IMR-90 (cell line): ENCODE measurements at regions not wholly inside any gene's neighbourhood (a gene's known extent, or its start where the extent isn't known, plus 50 kb on each side); places are given as distances from the start of the nearest gene placed in this dataset.

Source experiments
- MXI1 ChIP-seq: IDR thresholded peaks from 2 replicates; pipeline ENCODE4 v1.6.1; 2012; ENCODE audit warnings: low read depth, mild to moderate bottlenecking, low read length, moderate library complexity, borderline replicate concordance
- NFE2L2 ChIP-seq: fragments of 150-350 bp; IDR thresholded peaks from 2 replicates; pipeline ENCODE4 v1.6.1; 2016; ENCODE audit warnings: low read depth, mild to moderate bottlenecking, low read length
- POLR2A ChIP-seq: IDR thresholded peaks from 2 replicates; pipeline ENCODE4 v1.6.1; 2012; ENCODE audit warnings: mild to moderate bottlenecking, low read depth, low read length
- SMC3 ChIP-seq: fragments of 150-350 bp; IDR thresholded peaks from 2 replicates; pipeline ENCODE4 v1.6.1; 2016; ENCODE audit warnings: low read depth, mild to moderate bottlenecking, antibody characterized with exemption, low read length, moderate library complexity
- TF ChIP-seq, protein P1 (sequence below): conservative IDR thresholded peaks from 2 replicates; pipeline ENCODE4 v1.5.1; 2012; ENCODE audit warnings: mild to moderate bottlenecking, low read depth, low read length, improper control_type of control experiment
- TF ChIP-seq, protein P2 (sequence below): fragments of 150-350 bp; IDR thresholded peaks from 2 replicates; pipeline ENCODE4 v1.6.1; 2016; ENCODE audit warnings: low read depth, mild to moderate bottlenecking, low read length, moderate library complexity, borderline replicate concordance

DNA sequence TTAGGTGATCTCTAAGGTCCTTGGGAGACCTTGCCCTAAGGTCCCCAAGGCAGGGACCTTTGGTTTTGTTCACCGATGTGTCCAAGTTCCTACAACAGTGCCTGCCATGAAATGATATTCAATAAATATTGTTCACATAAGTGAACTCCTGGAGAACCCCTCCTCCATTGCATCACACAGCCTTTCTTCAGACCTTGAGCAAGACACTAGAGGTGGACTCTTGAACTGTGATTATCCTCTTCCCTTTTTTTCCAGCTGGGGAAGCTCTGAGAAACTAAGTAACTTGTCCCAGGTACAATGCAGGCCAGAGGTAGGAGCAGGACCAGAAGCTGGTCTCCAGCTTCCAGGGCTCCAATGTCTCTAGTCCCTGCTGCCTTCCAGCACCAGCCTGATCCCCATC, 76.6 kb upstream of the LMO1 start:
- TF ChIP-seq, protein P1, sequence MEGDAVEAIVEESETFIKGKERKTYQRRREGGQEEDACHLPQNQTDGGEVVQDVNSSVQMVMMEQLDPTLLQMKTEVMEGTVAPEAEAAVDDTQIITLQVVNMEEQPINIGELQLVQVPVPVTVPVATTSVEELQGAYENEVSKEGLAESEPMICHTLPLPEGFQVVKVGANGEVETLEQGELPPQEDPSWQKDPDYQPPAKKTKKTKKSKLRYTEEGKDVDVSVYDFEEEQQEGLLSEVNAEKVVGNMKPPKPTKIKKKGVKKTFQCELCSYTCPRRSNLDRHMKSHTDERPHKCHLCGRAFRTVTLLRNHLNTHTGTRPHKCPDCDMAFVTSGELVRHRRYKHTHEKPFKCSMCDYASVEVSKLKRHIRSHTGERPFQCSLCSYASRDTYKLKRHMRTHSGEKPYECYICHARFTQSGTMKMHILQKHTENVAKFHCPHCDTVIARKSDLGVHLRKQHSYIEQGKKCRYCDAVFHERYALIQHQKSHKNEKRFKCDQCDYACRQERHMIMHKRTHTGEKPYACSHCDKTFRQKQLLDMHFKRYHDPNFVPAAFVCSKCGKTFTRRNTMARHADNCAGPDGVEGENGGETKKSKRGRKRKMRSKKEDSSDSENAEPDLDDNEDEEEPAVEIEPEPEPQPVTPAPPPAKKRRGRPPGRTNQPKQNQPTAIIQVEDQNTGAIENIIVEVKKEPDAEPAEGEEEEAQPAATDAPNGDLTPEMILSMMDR: no peak
- TF ChIP-seq MXI1 (no peak), POLR2A (no peak), SMC3 (no peak), NFE2L2 (no peak)
- TF ChIP-seq, protein P2, sequence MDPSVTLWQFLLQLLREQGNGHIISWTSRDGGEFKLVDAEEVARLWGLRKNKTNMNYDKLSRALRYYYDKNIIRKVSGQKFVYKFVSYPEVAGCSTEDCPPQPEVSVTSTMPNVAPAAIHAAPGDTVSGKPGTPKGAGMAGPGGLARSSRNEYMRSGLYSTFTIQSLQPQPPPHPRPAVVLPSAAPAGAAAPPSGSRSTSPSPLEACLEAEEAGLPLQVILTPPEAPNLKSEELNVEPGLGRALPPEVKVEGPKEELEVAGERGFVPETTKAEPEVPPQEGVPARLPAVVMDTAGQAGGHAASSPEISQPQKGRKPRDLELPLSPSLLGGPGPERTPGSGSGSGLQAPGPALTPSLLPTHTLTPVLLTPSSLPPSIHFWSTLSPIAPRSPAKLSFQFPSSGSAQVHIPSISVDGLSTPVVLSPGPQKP: no peak
